ENCODE measurements at regions not wholly inside any gene's neighbourhood (a gene's known extent, or its start where the extent isn't known, plus 50 kb on each side); places are given as distances from the start of the nearest gene placed in this dataset.

- in situ Hi-C loops (cut with HindIII; ENCODE audit: low pct_unique_long_range_greater_than_20kb, low sequenced_read_pairs), result no loop called here
- POLR2A ChIA-PET, result no interaction called here
Observed at GRCh38 chr3:25376340-25376739, 51.7 kb upstream of the RARB start.

GRCh38 chr3:25377042-25377441 is 51.0 kb upstream of the RARB start:
- no peaks in the 10 kb centered on the region for H3K4me1 ChIP-seq (ENCODE audit: control insufficient read depth, insufficient read depth, low read length)
- POLR2A ChIA-PET, result no interaction called here
- no TSS peak for BruUV-seq (replicated peaks)
- no peak overlapping the region for H3K27ac ChIP-seq (ENCODE audit: low read length)
- H3K36me3 ChIP-seq (ENCODE audit: control insufficient read depth, insufficient read depth, low read length), result no peaks in the 10 kb centered on the region
- no peak overlapping the region for H3K4me3 ChIP-seq (ENCODE audit: low read depth in 2 of 2, low read length in 2 of 2)
- TF ChIP-seq SIN3A (IDR thresholded peaks at IDR 0.05; ENCODE audit: borderline replicate concordance, insufficient read depth, low read depth, low read length) (no peak), REST (IDR thresholded peaks at IDR 0.05; ENCODE audit: insufficient read depth in 1 of 2, low read depth in 2 of 2, low read length in 1 of 2) (no peak), TCF7L2 (IDR thresholded peaks at IDR 0.05; ENCODE audit: low read depth, low read length) (no peak), CTCF (IDR thresholded peaks at IDR 0.05) (no peak), POLR2AphosphoS5 (IDR thresholded peaks at IDR 0.05; ENCODE audit: low read depth, low read length) (no peak)
- intact Hi-C loops (cut with micrococcal nuclease; ENCODE audit: unreplicated experiment) (no loop called here), in situ Hi-C loops (cut with HindIII; ENCODE audit: low pct_unique_long_range_greater_than_20kb, low sequenced_read_pairs) (no loop called here)
- ATAC-seq (no peak), DNase-seq (ENCODE audit: low read depth, low spot score) (no peak)
- no peaks in the 10 kb centered on the region for H3K9me3 ChIP-seq (ENCODE audit: control insufficient read depth, insufficient read depth, low read depth, low read length)
- CTCF ChIA-PET, result no interaction called here
- H3K27me3 ChIP-seq (ENCODE audit: control insufficient read depth, insufficient read depth, low read length), result no peaks in the 10 kb centered on the region

More at GRCh38 chr3:25376340-25376739, 51.7 kb upstream of the RARB start:
- H3K36me3 ChIP-seq (ENCODE audit: control insufficient read depth, insufficient read depth, low read length), result no peaks in the 10 kb centered on the region
- H3K27ac ChIP-seq (ENCODE audit: low read length), result no peak overlapping the region
- no peak for DNase-seq (ENCODE audit: low read depth, low spot score)
- TF ChIP-seq SIN3A (IDR thresholded peaks at IDR 0.05; ENCODE audit: borderline replicate concordance, insufficient read depth, low read depth, low read length), result no peak
- no peak for TF ChIP-seq REST (IDR thresholded peaks at IDR 0.05; ENCODE audit: insufficient read depth in 1 of 2, low read depth in 2 of 2, low read length in 1 of 2)
- TF ChIP-seq TCF7L2 (IDR thresholded peaks at IDR 0.05; ENCODE audit: low read depth, low read length), result no peak
- no peak for TF ChIP-seq POLR2AphosphoS5 (IDR thresholded peaks at IDR 0.05; ENCODE audit: low read depth, low read length)
- no peaks in the 10 kb centered on the region for H3K9me3 ChIP-seq (ENCODE audit: control insufficient read depth, insufficient read depth, low read depth, low read length)
- no peaks in the 10 kb centered on the region for H3K27me3 ChIP-seq (ENCODE audit: control insufficient read depth, insufficient read depth, low read length)
- no peak for ATAC-seq
- CTCF ChIA-PET, result no interaction called here
- intact Hi-C loops (cut with micrococcal nuclease; ENCODE audit: unreplicated experiment), result no loop called here
- H3K4me1 ChIP-seq (ENCODE audit: control insufficient read depth, insufficient read depth, low read length), result no peaks in the 10 kb centered on the region
- H3K4me3 ChIP-seq (ENCODE audit: low read depth in 2 of 2, low read length in 2 of 2), result no peak overlapping the region
- BruUV-seq (replicated peaks), result no TSS peak
